CD14-positive monocyte (primary cell): ENCODE measurements at regions not wholly inside any gene's neighbourhood (a gene's known extent, or its start where the extent isn't known, plus 50 kb on each side); places are given as distances from the start of the nearest gene placed in this dataset.

Experiments
- DNase-seq, 3 donors: peaks; one replicate each; pipeline ENCODE4 v3.0.0-alpha.2; 2011 to 2022
- H2AFZ ChIP-seq: 2 replicates; pipeline ENCODE4 v1.6.0; 2012; ENCODE audit warnings: mild to moderate bottlenecking, low read depth, low read length, inconsistent platforms; ENCODE audit not compliant: insufficient read depth, poor library complexity, severe bottlenecking
- H3K27ac ChIP-seq, 2 donors: 1 replicate in 1 of 2; 2 replicates in 1 of 2; pipeline ENCODE4 v1.5.1; 2012 to 2013; ENCODE audit warnings: low read length in 2 of 2, control low read depth in 1 of 2, inconsistent platforms in 1 of 2, low read depth in 1 of 2, mild to moderate bottlenecking in 1 of 2
- H3K27me3 ChIP-seq, 2 donors: one replicate each; pipeline versions ENCODE4 v1.6.0 to v1.6.1; 2011 to 2013; ENCODE audit warnings: low read length in 2 of 2; ENCODE audit not compliant: control insufficient read depth in 2 of 2, insufficient read depth in 2 of 2
- H3K36me3 ChIP-seq, 2 donors: replicated peaks in 1 of 2; 1 replicate in 1 of 2; 2 replicates in 1 of 2; pipeline versions ENCODE4 v1.5.1 to v1.6.1; 2012 to 2013; ENCODE audit warnings: low read length in 2 of 2, control low read depth in 1 of 2, inconsistent platforms in 1 of 2, mild to moderate bottlenecking in 1 of 2; ENCODE audit not compliant: insufficient read depth in 2 of 2, control insufficient read depth in 1 of 2
- H3K4me1 ChIP-seq, 2 donors: 1 replicate in 1 of 2; 2 replicates in 1 of 2; pipeline versions ENCODE4 v1.5.1 to v1.6.1; 2012 to 2013; ENCODE audit warnings: low read length in 2 of 2, control low read depth in 1 of 2, inconsistent platforms in 1 of 2, mild to moderate bottlenecking in 1 of 2, moderate library complexity in 1 of 2; ENCODE audit not compliant: insufficient read depth in 2 of 2, control insufficient read depth in 1 of 2
- H3K4me2 ChIP-seq: replicated peaks from 2 replicates; pipeline ENCODE3; 2012; ENCODE audit warnings: low read length, moderate library complexity, mild to moderate bottlenecking; ENCODE audit not compliant: poor library complexity, severe bottlenecking; ENCODE audit errors: extremely low read depth
- H3K4me3 ChIP-seq, 3 experiments: fragments of 200-600 bp in 1 of 3; sonication (generic) in 1 of 3; replicated peaks in 1 of 3; 1 replicate in 2 of 3; 2 replicates in 1 of 3; pipeline ENCODE4 v1.5.1; 2011 to 2013; ENCODE audit warnings: low read length in 3 of 3, mild to moderate bottlenecking in 3 of 3, control low read depth in 2 of 3, low read depth in 2 of 3, inconsistent platforms in 1 of 3, moderate library complexity in 1 of 3
- H3K79me2 ChIP-seq: 2 replicates; pipeline ENCODE4 v1.6.0; 2012; ENCODE audit warnings: mild to moderate bottlenecking, control low read depth, inconsistent platforms, low read length, moderate library complexity; ENCODE audit not compliant: insufficient read depth
- H3K9ac ChIP-seq: 2 replicates; pipeline ENCODE4 v1.6.0; 2017; ENCODE audit warnings: low read length, mild to moderate bottlenecking; ENCODE audit not compliant: insufficient read depth, poor library complexity, severe bottlenecking
- H3K9me3 ChIP-seq, 2 donors: replicated peaks in 1 of 2; 1 replicate in 1 of 2; 2 replicates in 1 of 2; pipeline versions ENCODE4 v1.5.1 to v1.6.1; 2012 to 2013; ENCODE audit warnings: low read length in 2 of 2, control low read depth in 1 of 2; ENCODE audit not compliant: control insufficient read depth in 1 of 2, insufficient read depth in 1 of 2
- H4K20me1 ChIP-seq: 2 replicates; pipeline ENCODE4 v1.6.0; 2012; ENCODE audit warnings: mild to moderate bottlenecking, low read length, control low read depth, moderate library complexity; ENCODE audit not compliant: insufficient read depth
- H3K27ac Mint-ChIP-seq, 7 donors: one replicate each; pipeline ENCODE4 v1.8.0; 2020; ENCODE audit warnings: mild to moderate bottlenecking in 7 of 7, mixed read lengths in 7 of 7, moderate library complexity in 6 of 7, inconsistent platforms in 2 of 7
- H3K27me3 Mint-ChIP-seq, 3 donors: one replicate each; pipeline ENCODE4 v1.8.0; 2021 to 2022; ENCODE audit warnings: low read depth in 3 of 3, mild to moderate bottlenecking in 3 of 3, mixed read lengths in 3 of 3, moderate library complexity in 3 of 3, inconsistent platforms in 1 of 3
- H3K36me3 Mint-ChIP-seq, 2 donors: one replicate each; pipeline ENCODE4 v1.8.0; 2020; ENCODE audit warnings: mixed read lengths in 2 of 2, inconsistent platforms in 1 of 2, mild to moderate bottlenecking in 1 of 2
- H3K4me1 Mint-ChIP-seq: one replicate; pipeline ENCODE4 v1.8.0; 2020; ENCODE audit warnings: mild to moderate bottlenecking, mixed read lengths
- H3K4me3 Mint-ChIP-seq, 2 donors: one replicate each; pipeline ENCODE4 v1.8.0; 2020; ENCODE audit warnings: mild to moderate bottlenecking in 2 of 2, mixed read lengths in 2 of 2, moderate library complexity in 1 of 2
- H3K9me3 Mint-ChIP-seq, 7 donors: one replicate each; pipeline ENCODE4 v1.8.0; 2020 to 2022; ENCODE audit warnings: mixed read lengths in 7 of 7, mild to moderate bottlenecking in 6 of 7, moderate library complexity in 6 of 7, inconsistent platforms in 2 of 7
- WGBS: methylation state at CpG from one replicate; pipeline ENCODE4 v1.1.5; 2013; ENCODE audit warnings: missing lambda C conversion rate; ENCODE audit not compliant: insufficient coverage; 5-methylcytosine and 5-hydroxymethylcytosine counted together
- intact Hi-C, 2 donors: fragments of 100-400 bp; cut with micrococcal nuclease; formaldehyde crosslinking; loops; one replicate each; pipeline versions ENCODE4 v1.15.0 to v1.15.1; 2023
- TF ChIP-seq, protein P1 (sequence below): fragments of 200-600 bp; IDR thresholded peaks from one replicate; pipeline ENCODE4 v1.8.0; 2022; ENCODE audit warnings: antibody characterized with exemption, mild to moderate bottlenecking

GRCh38 chr13:66071608-66072007 lies 1158.5 kb downstream of the PCDH9 start:
- no peaks in the 10 kb centered on the region for H3K79me2 ChIP-seq
- no peak overlapping the region for H3K27ac Mint-ChIP-seq
- no peak overlapping the region for H3K27ac ChIP-seq
- H3K9me3 Mint-ChIP-seq, result peaks cover 0 to 4% (median 2%) of the 10 kb centered on the region in 7 donors
- H4K20me1 ChIP-seq, result no peaks in the 10 kb centered on the region
- H3K36me3 ChIP-seq, result no peaks in the 10 kb centered on the region
- H3K4me3 Mint-ChIP-seq, result no peak overlapping the region
- H3K4me2 ChIP-seq, result no peak overlapping the region
- TF ChIP-seq, protein P1, sequence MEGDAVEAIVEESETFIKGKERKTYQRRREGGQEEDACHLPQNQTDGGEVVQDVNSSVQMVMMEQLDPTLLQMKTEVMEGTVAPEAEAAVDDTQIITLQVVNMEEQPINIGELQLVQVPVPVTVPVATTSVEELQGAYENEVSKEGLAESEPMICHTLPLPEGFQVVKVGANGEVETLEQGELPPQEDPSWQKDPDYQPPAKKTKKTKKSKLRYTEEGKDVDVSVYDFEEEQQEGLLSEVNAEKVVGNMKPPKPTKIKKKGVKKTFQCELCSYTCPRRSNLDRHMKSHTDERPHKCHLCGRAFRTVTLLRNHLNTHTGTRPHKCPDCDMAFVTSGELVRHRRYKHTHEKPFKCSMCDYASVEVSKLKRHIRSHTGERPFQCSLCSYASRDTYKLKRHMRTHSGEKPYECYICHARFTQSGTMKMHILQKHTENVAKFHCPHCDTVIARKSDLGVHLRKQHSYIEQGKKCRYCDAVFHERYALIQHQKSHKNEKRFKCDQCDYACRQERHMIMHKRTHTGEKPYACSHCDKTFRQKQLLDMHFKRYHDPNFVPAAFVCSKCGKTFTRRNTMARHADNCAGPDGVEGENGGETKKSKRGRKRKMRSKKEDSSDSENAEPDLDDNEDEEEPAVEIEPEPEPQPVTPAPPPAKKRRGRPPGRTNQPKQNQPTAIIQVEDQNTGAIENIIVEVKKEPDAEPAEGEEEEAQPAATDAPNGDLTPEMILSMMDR, result no peak
- H3K27me3 ChIP-seq, result no peaks in the 10 kb centered on the region
- H3K36me3 Mint-ChIP-seq, result no peaks in the 10 kb centered on the region
- H3K4me3 ChIP-seq, result no peak overlapping the region
- no peak overlapping the region for H3K9ac ChIP-seq
- no peak for DNase-seq
- peaks cover 2% of the 10 kb centered on the region for H3K4me1 Mint-ChIP-seq
- intact Hi-C loops, result no loop called here
- H3K9me3 ChIP-seq, result no peaks in the 10 kb centered on the region
- no peaks in the 10 kb centered on the region for H3K4me1 ChIP-seq
- WGBS, result 100% methylated on average over 2 of the region's 8 CpGs
- peaks cover 0 to 3% (median 0%) of the 10 kb centered on the region in 3 donors for H3K27me3 Mint-ChIP-seq
- no peak overlapping the region for H2AFZ ChIP-seq

GRCh38 chr13:66071029-66071428 lies 1159.1 kb downstream of the PCDH9 start:
- H3K4me3 Mint-ChIP-seq, result no peak overlapping the region
- Histone ChIP-seq H3K9ac (no peak overlapping the region), H3K27ac (no peak overlapping the region), H3K27me3 (no peaks in the 10 kb centered on the region), H3K4me1 (no peaks in the 10 kb centered on the region), H3K79me2 (no peaks in the 10 kb centered on the region), H2AFZ (no peak overlapping the region), H3K4me2 (no peak overlapping the region), H3K9me3 (no peaks in the 10 kb centered on the region), H4K20me1 (no peaks in the 10 kb centered on the region), H3K36me3 (no peaks in the 10 kb centered on the region), H3K4me3 (no peak overlapping the region)
- WGBS, result no CpG with 5 or more reads among the region's 2 CpGs
- H3K4me1 Mint-ChIP-seq, result no peaks in the 10 kb centered on the region
- no peak for DNase-seq
- no peak overlapping the region for H3K27ac Mint-ChIP-seq
- intact Hi-C loops, result no loop called here
- no peaks in the 10 kb centered on the region for H3K36me3 Mint-ChIP-seq
- peaks cover 0 to 4% (median 1%) of the 10 kb centered on the region in 7 donors for H3K9me3 Mint-ChIP-seq
- H3K27me3 Mint-ChIP-seq, result peaks cover 0 to 3% (median 0%) of the 10 kb centered on the region in 3 donors
- TF ChIP-seq, protein P1, result no peak
